Urinary bladder (tissue), 3 donors: ENCODE measurements at regions not wholly inside any gene's neighbourhood (a gene's known extent, or its start where the extent isn't known, plus 50 kb on each side); places are given as distances from the start of the nearest gene placed in this dataset.
"Not testable (repeated sequence)": the region's sequence is repeated elsewhere in the genome, so short reads cannot be mapped to it uniquely, and the experiment has no call there.

Experiments used
- DNase-seq: peaks from one replicate; pipeline ENCODE4 v3.0.0-alpha.2; 2015; ENCODE audit errors: extremely low spot score
- H3K27ac ChIP-seq: one replicate; pipeline ENCODE4 v1.5.1; 2013; ENCODE audit warnings: low read depth, mild to moderate bottlenecking, moderate library complexity
- H3K36me3 ChIP-seq: one replicate; pipeline ENCODE4 v1.6.1; 2013; ENCODE audit warnings: mild to moderate bottlenecking, moderate library complexity; ENCODE audit not compliant: insufficient read depth
- H3K4me1 ChIP-seq: one replicate; pipeline ENCODE4 v1.6.1; 2013; ENCODE audit warnings: mild to moderate bottlenecking, moderate library complexity; ENCODE audit not compliant: insufficient read depth
- H3K4me3 ChIP-seq: one replicate; pipeline ENCODE4 v1.5.1; 2013; ENCODE audit warnings: low read depth, low read length
- WGBS: extraction: QIAGEN DNeasy Blood & Tissue Kit; methylation state at CpG from one replicate; pipeline ENCODE4 v1.1.7; 2013; 5-methylcytosine and 5-hydroxymethylcytosine counted together
- donor health status: healthy with polysubstance abuse.
- donor health status: healthy.

DNA sequence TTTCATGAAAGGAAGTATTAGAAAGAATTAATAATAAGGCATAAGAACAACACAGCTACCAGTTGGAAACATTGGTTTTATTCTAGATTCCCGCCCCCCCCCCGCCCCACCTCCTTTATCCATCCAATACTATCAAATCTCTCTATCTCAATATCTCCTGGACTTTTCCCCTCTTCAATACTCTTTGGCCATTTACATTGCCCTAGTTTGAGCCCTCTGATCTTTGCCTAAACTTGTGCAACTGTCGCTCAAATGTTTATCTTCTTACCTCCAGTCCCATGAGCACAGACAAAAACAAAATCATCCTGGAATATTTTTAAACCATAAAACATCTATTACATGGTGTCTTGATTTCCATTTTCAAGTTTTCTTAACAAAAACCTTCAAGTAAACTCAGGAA is 488.2 kb downstream of the KLHL13 start:
- 91% methylated on average over 3 of the region's 3 CpGs for WGBS
- Histone ChIP-seq H3K27ac (no peak overlapping the region), H3K4me3 (no peak overlapping the region), H3K36me3 (no peaks in the 10 kb centered on the region), H3K4me1 (no peaks in the 10 kb centered on the region)
- DNase-seq = no peak

GRCh38 chrX:117610806-117611205 is 505.8 kb downstream of the KLHL13 start:
- no peak for DNase-seq
- Histone ChIP-seq H3K27ac (no peak overlapping the region), H3K4me1 (no peaks in the 10 kb centered on the region), H3K4me3 (no peak overlapping the region), H3K36me3 (no peaks in the 10 kb centered on the region)
- WGBS = 90% methylated on average over 3 of the region's 3 CpGs

GRCh38 chrX:117610049-117610448 is 506.6 kb downstream of the KLHL13 start:
- Histone ChIP-seq H3K4me3 (no peak overlapping the region), H3K27ac (no peak overlapping the region), H3K4me1 (no peaks in the 10 kb centered on the region), H3K36me3 (no peaks in the 10 kb centered on the region)
- DNase-seq = no peak
- WGBS = 93% methylated on average over 3 of the region's 3 CpGs

DNA sequence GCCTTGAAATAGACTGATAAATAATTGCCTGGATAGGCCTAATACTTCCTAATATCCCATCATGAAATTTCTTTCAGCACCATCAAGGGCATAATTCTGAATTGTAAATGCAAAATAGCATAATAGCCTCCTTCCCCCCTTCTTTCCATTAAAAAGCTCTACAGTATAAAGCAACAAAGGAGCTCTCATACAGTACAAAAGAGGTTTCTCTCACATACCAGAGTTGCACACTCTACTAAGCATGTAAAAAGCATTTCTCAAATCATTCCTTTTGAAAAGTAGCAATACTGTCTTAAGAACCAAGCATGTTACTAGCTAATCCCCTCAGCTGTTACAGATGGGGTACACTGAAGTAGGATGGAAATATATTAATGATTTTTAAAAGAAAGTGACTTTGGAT is 509.0 kb downstream of the KLHL13 start:
- no peak overlapping the region for H3K27ac ChIP-seq
- H3K36me3 ChIP-seq = no peaks in the 10 kb centered on the region
- DNase-seq = no peak
- H3K4me1 ChIP-seq = no peaks in the 10 kb centered on the region
- no peak overlapping the region for H3K4me3 ChIP-seq

GRCh38 chrX:117606101-117606500 is 510.5 kb downstream of the KLHL13 start:
- H3K4me3 ChIP-seq, H3K27ac ChIP-seq, H3K4me1 ChIP-seq, H3K36me3 ChIP-seq, DNase-seq: not testable (repeated sequence)

DNA sequence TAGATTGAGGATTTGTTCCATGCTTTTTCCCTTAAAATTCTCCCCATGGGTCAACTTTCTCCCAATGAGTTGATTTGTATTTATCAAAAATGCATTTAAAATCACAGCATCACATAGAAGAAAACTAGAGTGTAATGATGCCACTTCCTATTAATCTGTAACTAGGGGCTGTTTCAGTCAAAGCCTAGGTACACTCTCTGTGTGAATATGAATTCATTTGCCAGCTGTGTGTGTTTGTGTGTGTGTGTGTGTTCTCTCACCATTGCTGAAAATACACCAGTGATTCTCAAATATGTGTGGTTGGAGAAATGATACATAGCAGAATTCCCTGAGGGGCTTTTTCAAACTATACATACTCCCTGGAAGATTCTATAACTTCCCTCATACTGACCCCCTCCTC is 546.5 kb downstream of the KLHL13 start:
- Histone ChIP-seq H3K4me3 (no peak overlapping the region), H3K36me3 (no peaks in the 10 kb centered on the region), H3K4me1 (no peaks in the 10 kb centered on the region), H3K27ac (no peak overlapping the region)
- DNase-seq = no peak

DNA sequence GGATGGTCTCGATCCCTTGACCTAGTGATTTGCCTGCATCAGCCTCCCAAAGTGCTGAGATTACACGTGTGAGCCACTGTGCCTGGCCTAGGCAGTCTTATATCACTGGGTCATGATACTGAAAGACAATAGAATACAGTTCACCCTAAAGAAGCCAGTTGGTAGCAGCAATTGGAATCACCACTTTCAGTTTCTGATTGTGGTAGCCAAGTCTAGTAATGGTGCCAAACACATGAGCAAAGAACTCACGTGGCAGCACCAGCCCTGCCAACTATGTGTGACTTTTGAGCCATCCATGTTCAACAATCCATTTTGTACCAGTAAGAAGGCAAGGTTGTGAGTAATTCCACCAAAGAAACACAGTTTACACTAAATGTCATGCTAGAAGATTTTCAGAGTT is 548.4 kb downstream of the KLHL13 start:
- 74% methylated on average over 3 of the region's 3 CpGs for WGBS
- H3K4me3 ChIP-seq = no peak overlapping the region
- no peaks in the 10 kb centered on the region for H3K4me1 ChIP-seq
- DNase-seq = no peak
- H3K36me3 ChIP-seq = no peaks in the 10 kb centered on the region
- H3K27ac ChIP-seq = no peak overlapping the region

DNA sequence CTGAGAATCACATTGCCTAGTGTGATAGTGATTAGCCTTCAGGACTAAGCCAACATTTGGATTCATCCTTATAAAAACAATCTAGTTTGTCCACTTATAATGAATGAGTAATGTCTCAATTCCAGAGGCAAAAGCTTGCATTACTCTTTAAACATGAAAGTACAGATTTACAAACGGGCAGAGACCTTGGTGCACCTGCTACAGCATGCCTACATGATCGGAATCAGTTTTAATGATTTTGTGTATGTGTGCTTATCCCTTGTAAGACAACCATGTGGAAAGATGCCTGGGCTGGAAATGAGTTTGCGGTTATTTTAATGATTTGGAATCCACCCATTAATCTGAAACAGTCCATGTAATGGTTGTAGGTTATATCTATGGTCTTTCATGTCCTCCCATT is 572.7 kb downstream of the KLHL13 start:
- no peaks in the 10 kb centered on the region for H3K4me1 ChIP-seq
- WGBS = 65% methylated on average over 3 of the region's 3 CpGs
- no peak overlapping the region for H3K4me3 ChIP-seq
- no peak for DNase-seq
- no peaks in the 10 kb centered on the region for H3K36me3 ChIP-seq
- no peak overlapping the region for H3K27ac ChIP-seq

DNA sequence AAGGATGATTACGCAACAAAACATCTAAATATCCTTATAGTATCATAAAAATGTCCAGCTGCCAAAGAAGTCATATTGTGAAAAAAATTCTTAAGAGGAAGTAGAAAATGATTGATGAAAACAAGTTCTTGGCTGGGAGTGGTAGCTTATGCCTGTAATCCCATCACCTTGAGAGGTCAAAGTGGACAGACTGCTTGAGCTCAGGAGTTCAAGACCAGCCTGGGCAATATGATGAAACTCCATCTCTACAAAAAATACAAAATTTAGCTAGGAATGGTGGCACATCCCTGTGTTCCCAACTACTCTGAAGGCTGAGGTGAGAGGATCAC is 577.6 kb downstream of the KLHL13 start:
- Histone ChIP-seq H3K27ac (no peak overlapping the region), H3K36me3 (no peaks in the 10 kb centered on the region)
- 82% methylated on average over 1 of the region's 1 CpG for WGBS

GRCh38 chrX:117538178-117539089 is 578.2 kb downstream of the KLHL13 start:
- Histone ChIP-seq H3K36me3 (no peaks in the 10 kb centered on the region), H3K4me1 (no peaks in the 10 kb centered on the region), H3K27ac (no peak overlapping the region), H3K4me3 (no peak overlapping the region)
- no peak for DNase-seq
- WGBS = 83% methylated on average over 3 of the region's 3 CpGs

More for the DNA sequence above, 577.6 kb downstream of the KLHL13 start:
- Histone ChIP-seq H3K4me3 (no peak overlapping the region), H3K4me1 (no peaks in the 10 kb centered on the region)
- DNase-seq = no peak

DNA sequence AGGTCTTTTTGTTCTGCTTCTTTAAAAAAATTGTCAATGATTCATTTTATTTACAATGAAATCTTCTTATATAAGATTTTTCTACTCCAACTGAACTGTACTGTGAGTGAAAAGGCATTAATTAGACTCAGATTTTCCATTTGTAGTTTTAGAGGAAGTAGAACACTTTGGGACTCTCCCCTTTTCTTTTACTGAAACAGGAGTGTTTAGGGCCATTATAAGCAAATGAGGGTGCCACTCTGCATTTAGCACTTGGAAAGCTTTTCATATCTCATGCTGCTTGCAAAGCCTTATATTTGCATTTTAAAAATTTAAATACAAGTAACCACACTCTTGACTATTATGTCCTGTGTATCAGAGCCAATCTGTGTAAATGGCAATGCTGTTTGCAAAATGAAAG is 584.3 kb downstream of the KLHL13 start:
- no peaks in the 10 kb centered on the region for H3K36me3 ChIP-seq
- H3K27ac ChIP-seq = no peak overlapping the region
- no peaks in the 10 kb centered on the region for H3K4me1 ChIP-seq
- no peak overlapping the region for H3K4me3 ChIP-seq
- no peak for DNase-seq

GRCh38 chrX:117522725-117523700 is 593.6 kb downstream of the KLHL13 start:
- no peaks in the 10 kb centered on the region for H3K36me3 ChIP-seq
- H3K4me1 ChIP-seq = no peaks in the 10 kb centered on the region
- H3K27ac ChIP-seq = no peak overlapping the region
- no peak for DNase-seq
- H3K4me3 ChIP-seq = no peak overlapping the region
- 89% methylated on average over 4 of the region's 4 CpGs for WGBS

- no peak overlapping the region for H3K27ac ChIP-seq
- 84% methylated on average over 1 of the region's 1 CpG for WGBS
- H3K4me3 ChIP-seq = no peak overlapping the region
- DNase-seq = no peak
- H3K4me1 ChIP-seq = no peaks in the 10 kb centered on the region
- no peaks in the 10 kb centered on the region for H3K36me3 ChIP-seq
Observed at GRCh38 chrX:117517994-117518393, 598.6 kb downstream of the KLHL13 start.

- DNase-seq = no peak
- Histone ChIP-seq H3K4me1 (no peaks in the 10 kb centered on the region), H3K36me3 (no peaks in the 10 kb centered on the region), H3K27ac (no peak overlapping the region), H3K4me3 (no peak overlapping the region)
Observed at GRCh38 chrX:117511379-117511778, 605.2 kb downstream of the KLHL13 start.
